GM23338 (cell line): ENCODE measurements at regions not wholly inside any gene's neighbourhood (a gene's known extent, or its start where the extent isn't known, plus 50 kb on each side); places are given as distances from the start of the nearest gene placed in this dataset.

Experiments
- ATAC-seq: fragments of 200-7000 bp; cut with Tn5 transposase; 3 replicates; pipeline ENCODE4 v1.9.1; 2020
- DNase-seq: peaks from one replicate; pipeline ENCODE4 v3.0.0-alpha.2; 2015; ENCODE audit warnings: low spot score
- H2AFZ ChIP-seq: fragments of 200-600 bp; sonication (generic); 2 replicates; pipeline ENCODE4 v1.8.0; 2016; ENCODE audit warnings: antibody characterized with exemption, mild to moderate bottlenecking, moderate library complexity
- H3F3A ChIP-seq: fragments of 200-600 bp; sonication (generic); replicated peaks from 2 replicates; pipeline ENCODE4 v1.8.0; 2017; ENCODE audit warnings: antibody characterized with exemption, mixed run types, low read depth
- H3K27ac ChIP-seq: fragments of 200-600 bp; sonication (generic); 2 replicates; pipeline ENCODE4 v1.6.1; 2016; ENCODE audit warnings: low read depth
- H3K27me3 ChIP-seq: fragments of 200-600 bp; sonication (generic); 2 replicates; pipeline ENCODE4 v1.8.0; 2016; ENCODE audit warnings: mild to moderate bottlenecking, mixed run types, moderate library complexity; ENCODE audit not compliant: insufficient read depth
- H3K36me3 ChIP-seq: fragments of 200-600 bp; sonication (generic); 2 replicates; pipeline ENCODE4 v1.8.0; 2016; ENCODE audit warnings: mild to moderate bottlenecking; ENCODE audit not compliant: insufficient read depth
- H3K4me1 ChIP-seq: fragments of 200-600 bp; sonication (generic); 2 replicates; pipeline ENCODE4 v1.8.0; 2016; ENCODE audit warnings: mild to moderate bottlenecking, moderate library complexity; ENCODE audit not compliant: insufficient read depth
- H3K4me2 ChIP-seq: fragments of 200-600 bp; sonication (generic); 2 replicates; pipeline ENCODE4 v1.7.1; 2017; ENCODE audit warnings: mixed run types
- H3K4me3 ChIP-seq: fragments of 200-600 bp; sonication (generic); 2 replicates; pipeline ENCODE4 v1.6.1; 2016; ENCODE audit warnings: mixed run types
- H3K79me2 ChIP-seq: fragments of 200-600 bp; sonication (generic); replicated peaks from 2 replicates; pipeline ENCODE4 v1.8.0; 2017; ENCODE audit warnings: mild to moderate bottlenecking; ENCODE audit not compliant: insufficient read depth
- H3K9me2 ChIP-seq: fragments of 200-600 bp; sonication (generic); 2 replicates; pipeline ENCODE4 v1.8.0; 2017; ENCODE audit not compliant: insufficient read depth
- H4K20me1 ChIP-seq: fragments of 200-600 bp; sonication (generic); replicated peaks from 2 replicates; pipeline ENCODE4 v1.8.0; 2017; ENCODE audit warnings: mild to moderate bottlenecking; ENCODE audit not compliant: insufficient read depth
- H3K27ac Mint-ChIP-seq: 2 replicates; pipeline ENCODE4 v1.8.0; 2020; ENCODE audit warnings: inconsistent platforms, mild to moderate bottlenecking, moderate library complexity, mixed read lengths
- H3K27me3 Mint-ChIP-seq: 3 replicates; pipeline ENCODE4 v1.8.0; 2022; ENCODE audit warnings: low read depth, mild to moderate bottlenecking, moderate library complexity, mixed read lengths, inconsistent platforms; ENCODE audit not compliant: insufficient read depth, poor library complexity
- H3K36me3 Mint-ChIP-seq: 3 replicates; pipeline ENCODE4 v1.8.0; 2021; ENCODE audit warnings: low read depth, mild to moderate bottlenecking, inconsistent platforms, moderate library complexity, mixed read lengths
- H3K4me1 Mint-ChIP-seq: 3 replicates; pipeline ENCODE4 v1.8.0; 2020; ENCODE audit warnings: mild to moderate bottlenecking, inconsistent platforms, mixed read lengths
- H3K4me3 Mint-ChIP-seq: 3 replicates; pipeline ENCODE4 v1.8.0; 2021; ENCODE audit warnings: moderate library complexity, mild to moderate bottlenecking, inconsistent platforms, mixed read lengths
- H3K9me3 Mint-ChIP-seq: 3 replicates; pipeline ENCODE4 v1.8.0; 2020; ENCODE audit warnings: moderate library complexity, mild to moderate bottlenecking, inconsistent platforms, mixed read lengths
- CREB1 ChIP-seq: fragments of 250-450 bp; sonication (Bioruptor Pico); IDR thresholded peaks from 2 replicates; pipeline ENCODE4 v1.5.0; 2020; ENCODE audit warnings: low read depth, mild to moderate bottlenecking, moderate library complexity
- CTCF ChIP-seq, 2 experiments: fragments of 200-600 bp in 1 of 2; sonication (generic) in 1 of 2; conservative IDR thresholded peaks; 2 replicates each; pipeline versions ENCODE4 v1.5.1 to v1.6.1; 2016 to 2017; ENCODE audit warnings: antibody characterized with exemption in 2 of 2, low read depth in 2 of 2, mild to moderate bottlenecking in 2 of 2, moderate library complexity in 1 of 2
- ETS1 ChIP-seq: IDR thresholded peaks from 2 replicates; pipeline ENCODE4 v1.6.1; 2016; ENCODE audit warnings: antibody characterized with exemption
- EZH2phosphoT487 ChIP-seq: fragments of 200-600 bp; sonication (generic); IDR thresholded peaks from one replicate; pipeline ENCODE4 v1.8.1; 2018; ENCODE audit warnings: antibody characterized with exemption; ENCODE audit not compliant: unreplicated experiment
- JUNB ChIP-seq: IDR thresholded peaks from one replicate; pipeline ENCODE4 v1.6.1; 2016; ENCODE audit warnings: antibody characterized with exemption; ENCODE audit not compliant: unreplicated experiment
- NANOG ChIP-seq: IDR thresholded peaks from 2 replicates; pipeline ENCODE4 v1.6.1; 2016; ENCODE audit warnings: antibody characterized with exemption, borderline replicate concordance
- REST ChIP-seq: IDR thresholded peaks from one replicate; pipeline ENCODE4 v1.6.1; 2018; ENCODE audit warnings: antibody characterized with exemption; ENCODE audit not compliant: unreplicated experiment
- STAT1 ChIP-seq: IDR thresholded peaks from one replicate; pipeline ENCODE4 v1.6.1; 2016; ENCODE audit warnings: antibody characterized with exemption; ENCODE audit not compliant: unreplicated experiment
- ZNF114 ChIP-seq: fragments of 250-450 bp; sonication (Bioruptor Pico); IDR thresholded peaks from 2 replicates; pipeline ENCODE4 v1.5.0; 2020; ENCODE audit warnings: mild to moderate bottlenecking, moderate library complexity
- ZNF462 ChIP-seq: fragments of 250-450 bp; sonication (Bioruptor Pico); IDR thresholded peaks from 2 replicates; pipeline ENCODE4 v1.5.0; 2020; ENCODE audit warnings: mild to moderate bottlenecking, moderate library complexity

GRCh38 chr1:55726994-55727393 is 511.8 kb upstream of the USP24 start:
- no peak for ATAC-seq

More at GRCh38 chr1:55726994-55727393, 511.8 kb upstream of the USP24 start:
- no peaks in the 10 kb centered on the region for H3K27me3 Mint-ChIP-seq
- no peak overlapping the region for H3K27ac ChIP-seq
- no peak overlapping the region for H3K4me2 ChIP-seq
- no peak overlapping the region for H2AFZ ChIP-seq
- TF ChIP-seq REST (no peak), EZH2phosphoT487 (no peak), CREB1 (no peak), ZNF462 (no peak), STAT1 (no peak), JUNB (no peak), CTCF (conservative IDR thresholded peaks at IDR 0.05; ENCODE audit: low read depth in 2 of 2) (no peak), NANOG (no peak), ZNF114 (no peak), ETS1 (no peak)
- H3K79me2 ChIP-seq = no peaks in the 10 kb centered on the region
- no peaks in the 10 kb centered on the region for H3F3A ChIP-seq
- DNase-seq = no peak
- H3K27ac Mint-ChIP-seq = no peak overlapping the region
- H3K4me3 Mint-ChIP-seq = no peak overlapping the region
- no peak overlapping the region for H3K4me3 ChIP-seq
- no peaks in the 10 kb centered on the region for H3K27me3 ChIP-seq
- H3K4me1 ChIP-seq = no peaks in the 10 kb centered on the region
- no peaks in the 10 kb centered on the region for H3K36me3 ChIP-seq
- H3K36me3 Mint-ChIP-seq = no peaks in the 10 kb centered on the region
- H3K9me2 ChIP-seq = peaks cover 13% of the 10 kb centered on the region; the same call in 1 of the 2 replicates
- no peaks in the 10 kb centered on the region; the same call in 2 of the 3 replicates for H3K9me3 Mint-ChIP-seq
- no peaks in the 10 kb centered on the region for H4K20me1 ChIP-seq
- no peaks in the 10 kb centered on the region for H3K4me1 Mint-ChIP-seq
